K562 (cell line): ENCODE measurements at regions not wholly inside any gene's neighbourhood (a gene's known extent, or its start where the extent isn't known, plus 50 kb on each side); places are given as distances from the start of the nearest gene placed in this dataset.

Experiments
- ARHGAP35 ChIP-seq: fragments of 450-650 bp; IDR thresholded peaks from 2 replicates; pipeline ENCODE4 v1.6.1; 2018; ENCODE audit not compliant: partially characterized antibody
- BACH1 ChIP-seq: fragments of 200-800 bp; sonication (Bioruptor generic); IDR thresholded peaks from 2 replicates; pipeline ENCODE4 v1.6.1; 2016; ENCODE audit warnings: missing genetic modification characterization, missing compliant biosample characterization
- EGR1 ChIP-seq: fragments of 450-650 bp; conservative IDR thresholded peaks from 2 replicates; pipeline ENCODE4 v1.6.1; 2017; ENCODE audit warnings: mild to moderate bottlenecking
- FOXK1 ChIP-seq: sonication (generic); formaldehyde crosslinking; IDR thresholded peaks from 2 replicates; pipeline ENCODE4 v1.8.0; 2022; ENCODE audit warnings: missing genetic modification reagents, mild to moderate bottlenecking, borderline replicate concordance
- HDAC6 ChIP-seq: IDR thresholded peaks from 2 replicates; pipeline ENCODE4 v1.6.1; 2012; ENCODE audit warnings: low read depth, mild to moderate bottlenecking, control low read depth, inconsistent platforms, low read length, moderate library complexity
- IFI16 ChIP-seq: fragments of 250-450 bp; sonication (Bioruptor Pico); IDR thresholded peaks from 2 replicates; pipeline ENCODE4 v2.1.2; 2022; ENCODE audit warnings: mild to moderate bottlenecking, inconsistent platforms
- KDM5B ChIP-seq: fragments of 200-600 bp; sonication (generic); IDR thresholded peaks from 2 replicates; pipeline ENCODE4 v1.6.1; 2012; ENCODE audit warnings: low read depth, mild to moderate bottlenecking, moderate library complexity, low read length, control low read depth, inconsistent platforms; ENCODE audit not compliant: insufficient replicate concordance
- MAFK ChIP-seq: IDR thresholded peaks from 2 replicates; pipeline ENCODE4 v1.6.1; 2011; ENCODE audit warnings: low read length, improper control_type of control experiment
- PBX2 ChIP-seq, 2 experiments: IDR thresholded peaks in 1 of 2; conservative IDR thresholded peaks in 1 of 2; 2 replicates each; pipeline ENCODE4 v1.6.1; 2016; ENCODE audit warnings: low read depth in 2 of 2, mild to moderate bottlenecking in 1 of 2, missing compliant biosample characterization in 1 of 2, missing genetic modification characterization in 1 of 2, moderate library complexity in 1 of 2
- POLR2AphosphoS2 ChIP-seq: IDR thresholded peaks from 2 replicates; pipeline ENCODE4 v1.6.1; 2012; ENCODE audit warnings: low read length, improper control_type of control experiment
- RAD51 ChIP-seq: fragments of 450-650 bp; IDR thresholded peaks from 2 replicates; pipeline ENCODE4 v1.7.1; 2016; ENCODE audit warnings: low read depth, mild to moderate bottlenecking, borderline replicate concordance
- THRAP3 ChIP-seq: fragments of 450-650 bp; IDR thresholded peaks from 2 replicates; pipeline ENCODE4 v1.6.1; 2016; ENCODE audit warnings: mild to moderate bottlenecking, inconsistent platforms, borderline replicate concordance
- THRB ChIP-seq: fragments of 450-650 bp; formaldehyde crosslinking; conservative IDR thresholded peaks from 2 replicates; pipeline ENCODE4 v1.4.0; 2022; ENCODE audit warnings: mild to moderate bottlenecking, missing genetic modification characterization
- ZEB2 ChIP-seq: fragments of 450-650 bp; IDR thresholded peaks from 2 replicates; pipeline ENCODE4 v1.6.1; 2016
- ZNF184 ChIP-seq: sonication (generic); formaldehyde crosslinking; IDR thresholded peaks from 2 replicates; pipeline ENCODE4 v1.5.0; 2020; ENCODE audit warnings: missing genetic modification reagents
- ZNF212 ChIP-seq: fragments of 450-650 bp; formaldehyde crosslinking; IDR thresholded peaks from 2 replicates; pipeline ENCODE4 v1.4.0; 2020; ENCODE audit warnings: mild to moderate bottlenecking
- ZNF277 ChIP-seq: fragments of 250-450 bp; sonication (Bioruptor Pico); IDR thresholded peaks from 2 replicates; pipeline ENCODE4 v1.8.0; 2022; ENCODE audit warnings: inconsistent platforms, mild to moderate bottlenecking, moderate library complexity, borderline replicate concordance
- ZNF324 ChIP-seq: fragments of 250-450 bp; sonication (Bioruptor Pico); IDR thresholded peaks from 2 replicates; pipeline ENCODE4 v1.4.0; 2020; ENCODE audit warnings: mild to moderate bottlenecking
- ZNF778 ChIP-seq: fragments of 450-650 bp; formaldehyde crosslinking; IDR thresholded peaks from 2 replicates; pipeline ENCODE4 v1.4.0; 2020; ENCODE audit warnings: mild to moderate bottlenecking, moderate library complexity
- TF ChIP-seq, protein P1 (sequence below): sonication (generic); formaldehyde crosslinking; IDR thresholded peaks from 2 replicates; pipeline ENCODE4 v1.8.0; 2022; ENCODE audit warnings: missing genetic modification reagents, mild to moderate bottlenecking, borderline replicate concordance
- TF ChIP-seq, protein P2 (sequence below): fragments of 450-650 bp; formaldehyde crosslinking; IDR thresholded peaks from 2 replicates; pipeline ENCODE4 v1.4.0; 2020; ENCODE audit warnings: mild to moderate bottlenecking, moderate library complexity

- TF ChIP-seq THRB (CRISPR knock-in tag) (no peak), ZNF277 (CRISPR knock-in tag) (no peak), KDM5B (no peak), ZNF184 (no peak), ARHGAP35 (no peak), MAFK (peak; percentile 55; the same call in 1 of the 2 replicates), POLR2AphosphoS2 (no peak), BACH1 (no peak), PBX2 (CRISPR knock-in tag; IDR thresholded peaks at IDR 0.05; ENCODE audit: low read depth) (no peak), PBX2 (tag; conservative IDR thresholded peaks at IDR 0.05; ENCODE audit: low read depth) (peak; percentile 58), EGR1 (no peak; the same call in 1 of the 2 replicates), ZNF212 (CRISPR knock-in tag) (no peak), FOXK1 (CRISPR knock-in tag) (no peak), THRAP3 (no peak), ZNF778 (CRISPR knock-in tag) (no peak), RAD51 (no peak), HDAC6 (no peak), IFI16 (CRISPR knock-in tag) (no peak), ZEB2 (no peak), ZNF324 (CRISPR knock-in tag) (no peak)
- TF ChIP-seq, protein P1, sequence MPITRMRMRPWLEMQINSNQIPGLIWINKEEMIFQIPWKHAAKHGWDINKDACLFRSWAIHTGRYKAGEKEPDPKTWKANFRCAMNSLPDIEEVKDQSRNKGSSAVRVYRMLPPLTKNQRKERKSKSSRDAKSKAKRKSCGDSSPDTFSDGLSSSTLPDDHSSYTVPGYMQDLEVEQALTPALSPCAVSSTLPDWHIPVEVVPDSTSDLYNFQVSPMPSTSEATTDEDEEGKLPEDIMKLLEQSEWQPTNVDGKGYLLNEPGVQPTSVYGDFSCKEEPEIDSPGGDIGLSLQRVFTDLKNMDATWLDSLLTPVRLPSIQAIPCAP, result no peak
- TF ChIP-seq, protein P2, sequence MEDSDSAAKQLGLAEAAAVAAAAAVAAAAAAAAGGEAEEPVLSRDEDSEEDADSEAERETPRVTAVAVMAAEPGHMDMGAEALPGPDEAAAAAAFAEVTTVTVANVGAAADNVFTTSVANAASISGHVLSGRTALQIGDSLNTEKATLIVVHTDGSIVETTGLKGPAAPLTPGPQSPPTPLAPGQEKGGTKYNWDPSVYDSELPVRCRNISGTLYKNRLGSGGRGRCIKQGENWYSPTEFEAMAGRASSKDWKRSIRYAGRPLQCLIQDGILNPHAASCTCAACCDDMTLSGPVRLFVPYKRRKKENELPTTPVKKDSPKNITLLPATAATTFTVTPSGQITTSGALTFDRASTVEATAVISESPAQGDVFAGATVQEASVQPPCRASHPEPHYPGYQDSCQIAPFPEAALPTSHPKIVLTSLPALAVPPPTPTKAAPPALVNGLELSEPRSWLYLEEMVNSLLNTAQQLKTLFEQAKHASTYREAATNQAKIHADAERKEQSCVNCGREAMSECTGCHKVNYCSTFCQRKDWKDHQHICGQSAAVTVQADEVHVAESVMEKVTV, result no peak
These were observed 711.0 kb upstream of the CTNND2 start (continued) for GRCh38 chr5:12615141-12615820.
